Muscle layer of duodenum (tissue), 2 donors: ENCODE measurements at regions not wholly inside any gene's neighbourhood (a gene's known extent, or its start where the extent isn't known, plus 50 kb on each side); places are given as distances from the start of the nearest gene placed in this dataset.

ENCODE experiments used
- H3K27ac ChIP-seq: one replicate; pipeline ENCODE4 v1.7.0; 2013; ENCODE audit warnings: mild to moderate bottlenecking, low read length
- H3K27me3 ChIP-seq: one replicate; pipeline ENCODE4 v1.7.0; 2013; ENCODE audit warnings: low read depth, mild to moderate bottlenecking, control low read depth, low read length
- H3K36me3 ChIP-seq, 2 donors: one replicate each; pipeline ENCODE4 v1.7.0; 2013; ENCODE audit warnings: low read length in 2 of 2, control low read depth in 1 of 2, mild to moderate bottlenecking in 1 of 2; ENCODE audit not compliant: insufficient read depth in 2 of 2, control insufficient read depth in 1 of 2
- H3K4me1 ChIP-seq, 2 donors: one replicate each; pipeline ENCODE4 v1.7.0; 2013; ENCODE audit warnings: low read length in 2 of 2, mild to moderate bottlenecking in 2 of 2, control low read depth in 1 of 2, moderate library complexity in 1 of 2; ENCODE audit not compliant: insufficient read depth in 2 of 2, control insufficient read depth in 1 of 2
- H3K4me3 ChIP-seq, 2 donors: one replicate each; pipeline ENCODE4 v1.7.0; 2013; ENCODE audit warnings: low read length in 2 of 2, low read depth in 1 of 2, mild to moderate bottlenecking in 1 of 2
- H3K9me3 ChIP-seq, 2 donors: one replicate each; pipeline ENCODE4 v1.7.0; 2013; ENCODE audit warnings: low read length in 2 of 2, control low read depth in 1 of 2, mild to moderate bottlenecking in 1 of 2; ENCODE audit not compliant: control insufficient read depth in 1 of 2
- donor health status: healthy.

DNA sequence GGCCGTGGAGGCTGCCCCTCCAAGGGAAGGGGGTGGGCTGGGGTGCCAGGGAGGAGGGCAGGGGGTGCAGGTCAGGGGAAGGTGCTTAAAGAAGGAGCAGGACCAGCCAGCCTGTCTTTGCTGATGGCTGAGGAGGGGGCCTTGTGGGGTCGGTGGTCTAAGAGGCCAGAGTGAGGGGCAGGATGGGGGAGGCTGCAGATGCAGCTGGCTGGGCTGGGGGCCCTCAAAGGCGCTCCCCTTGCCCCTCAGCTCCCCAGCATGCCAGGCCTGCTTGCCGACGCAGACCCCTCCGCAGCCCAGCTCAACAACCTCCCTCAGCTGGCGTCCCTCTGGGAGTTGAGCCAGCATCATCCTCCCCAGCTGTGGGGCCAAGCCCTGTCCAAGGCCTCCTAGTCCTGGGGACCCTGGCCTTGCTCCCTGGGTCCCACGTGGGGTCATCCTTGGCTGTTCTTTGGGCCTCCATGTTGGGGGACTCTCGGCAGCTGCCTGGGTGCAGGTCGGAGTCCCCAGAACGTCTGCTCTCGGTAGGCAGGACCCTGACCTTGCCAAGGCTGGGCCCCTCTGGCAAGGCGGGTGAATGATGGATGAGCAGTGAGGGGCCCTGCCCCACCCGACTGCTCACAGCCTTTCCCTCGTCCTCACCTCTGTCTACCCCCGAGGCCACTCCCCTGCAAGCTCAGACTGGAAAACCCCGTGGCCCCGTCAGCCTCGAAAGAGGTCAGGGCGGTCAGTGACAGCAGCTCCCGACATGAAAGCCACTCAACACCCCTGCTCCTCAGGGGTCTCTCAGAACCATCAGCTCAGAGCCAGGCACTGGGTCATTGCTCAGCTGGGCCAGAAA, 119.4 kb downstream of the FAM53A start:
- Histone ChIP-seq H3K27me3 (no peaks in the 10 kb centered on the region), H3K27ac (no peak overlapping the region), H3K36me3 (no peaks in the 10 kb centered on the region), H3K9me3 (no peaks in the 10 kb centered on the region), H3K4me1 (no peaks in the 10 kb centered on the region), H3K4me3 (no peak overlapping the region)

DNA sequence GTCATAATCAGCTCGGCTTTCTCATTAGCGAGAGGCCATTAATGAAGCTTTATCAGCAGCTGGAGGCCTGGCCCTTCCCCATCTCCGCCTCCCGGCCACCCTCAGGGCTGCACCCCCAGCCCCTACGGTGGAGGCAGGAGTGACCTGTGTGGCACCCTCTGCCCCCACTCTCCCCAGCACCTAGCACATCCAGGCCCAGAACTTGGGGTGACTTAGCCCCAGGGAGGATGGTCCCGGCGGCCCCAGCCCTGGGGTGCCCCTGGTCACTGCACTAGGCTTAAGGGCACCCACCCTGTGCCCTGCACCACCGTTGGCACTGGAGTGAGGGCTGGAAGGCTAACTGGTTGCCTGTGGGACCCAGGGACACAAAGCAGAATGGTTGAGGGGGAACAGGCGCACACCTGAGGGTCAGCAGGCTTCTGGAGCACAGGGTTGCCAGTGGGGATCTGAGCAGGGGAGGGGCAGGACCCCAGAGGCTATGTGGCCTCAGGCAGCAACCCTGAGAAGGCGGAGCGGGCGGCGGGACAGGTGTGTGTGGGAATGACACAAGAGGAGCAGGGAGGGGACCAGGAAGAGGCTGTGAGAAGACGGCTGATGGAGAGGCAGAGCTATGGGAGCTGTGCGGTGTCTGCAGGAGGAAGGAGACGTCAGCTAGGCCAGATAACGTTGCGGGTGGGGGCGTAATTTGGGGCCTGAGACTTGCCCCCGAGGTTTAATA, 120.2 kb downstream of the FAM53A start:
- no peak overlapping the region for H3K27ac ChIP-seq
- H3K36me3 ChIP-seq: no peaks in the 10 kb centered on the region
- no peaks in the 10 kb centered on the region for H3K9me3 ChIP-seq
- no peaks in the 10 kb centered on the region for H3K27me3 ChIP-seq
- H3K4me1 ChIP-seq: no peaks in the 10 kb centered on the region
- H3K4me3 ChIP-seq: no peak overlapping the region

DNA sequence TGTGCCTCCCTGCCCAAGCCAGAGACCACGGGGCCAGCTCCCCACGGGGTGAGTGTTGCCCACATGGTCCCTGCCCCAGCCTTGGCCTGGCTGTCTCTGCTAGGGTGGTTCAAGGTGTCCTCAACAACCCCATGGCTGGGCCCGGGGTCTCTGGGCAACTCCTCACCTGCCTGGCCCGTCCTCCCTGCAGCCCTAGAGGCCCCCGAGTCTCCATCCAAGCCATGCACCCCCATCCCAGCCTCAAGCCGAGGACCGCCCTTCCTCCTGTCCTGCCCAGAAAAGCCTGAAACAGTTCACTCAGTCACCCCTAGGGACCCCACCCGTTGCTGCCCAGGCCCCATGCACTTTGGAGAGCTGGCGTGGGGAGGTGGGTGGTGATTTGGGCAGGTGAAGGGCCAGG, 120.9 kb downstream of the FAM53A start:
- no peak overlapping the region for H3K4me3 ChIP-seq

DNA sequence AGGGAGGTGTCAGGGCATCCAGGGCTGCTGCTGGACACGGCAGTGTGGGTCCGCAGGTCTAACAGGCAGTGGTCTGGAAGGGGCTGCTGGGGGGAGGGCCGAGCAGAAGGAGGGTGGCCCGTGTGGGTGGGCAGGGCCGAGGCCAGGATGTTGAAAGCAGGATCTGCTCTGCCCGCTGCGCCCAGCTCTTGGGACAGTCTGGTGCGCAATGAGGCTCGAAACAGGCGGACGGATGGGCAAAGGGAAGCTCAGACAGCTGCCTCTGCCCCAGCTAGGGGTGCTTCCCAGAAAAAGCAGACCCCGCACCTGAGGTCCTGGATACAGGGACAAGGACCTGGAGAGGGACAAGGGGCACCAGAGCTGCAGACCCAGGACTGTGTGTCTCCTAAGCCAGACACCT, 121.3 kb downstream of the FAM53A start:
- no peaks in the 10 kb centered on the region for H3K4me1 ChIP-seq
- no peaks in the 10 kb centered on the region for H3K27me3 ChIP-seq
- no peak overlapping the region for H3K27ac ChIP-seq
- no peaks in the 10 kb centered on the region for H3K9me3 ChIP-seq
- H3K36me3 ChIP-seq: no peaks in the 10 kb centered on the region
- no peak overlapping the region for H3K4me3 ChIP-seq

More for the DNA sequence above, 120.9 kb downstream of the FAM53A start:
- no peak overlapping the region for H3K27ac ChIP-seq
- H3K27me3 ChIP-seq: no peaks in the 10 kb centered on the region
- no peaks in the 10 kb centered on the region for H3K9me3 ChIP-seq
- no peaks in the 10 kb centered on the region for H3K4me1 ChIP-seq
- H3K36me3 ChIP-seq: no peaks in the 10 kb centered on the region

DNA sequence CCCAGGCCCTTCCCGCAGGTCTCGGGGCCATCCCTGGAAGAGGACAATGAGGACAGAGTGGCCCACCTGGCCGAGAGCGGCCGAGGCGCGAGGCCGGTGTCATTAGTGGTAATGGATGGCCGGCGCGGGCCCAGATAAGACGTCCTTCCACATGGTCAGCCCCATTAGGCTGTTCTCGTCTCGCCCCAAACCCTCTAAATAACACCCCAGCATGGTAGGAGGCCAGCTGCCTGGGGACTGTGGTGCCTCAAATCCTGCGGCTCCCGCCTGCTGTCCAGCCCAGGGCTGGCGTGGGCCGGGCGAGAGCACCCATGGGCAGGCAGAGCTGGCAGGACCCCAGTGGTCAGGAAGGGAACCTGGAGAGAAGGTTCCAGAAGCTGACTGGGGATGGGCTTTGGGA, 121.7 kb downstream of the FAM53A start:
- Histone ChIP-seq H3K4me3 (no peak overlapping the region), H3K9me3 (no peaks in the 10 kb centered on the region), H3K4me1 (no peaks in the 10 kb centered on the region), H3K27me3 (no peaks in the 10 kb centered on the region), H3K27ac (no peak overlapping the region), H3K36me3 (no peaks in the 10 kb centered on the region)

DNA sequence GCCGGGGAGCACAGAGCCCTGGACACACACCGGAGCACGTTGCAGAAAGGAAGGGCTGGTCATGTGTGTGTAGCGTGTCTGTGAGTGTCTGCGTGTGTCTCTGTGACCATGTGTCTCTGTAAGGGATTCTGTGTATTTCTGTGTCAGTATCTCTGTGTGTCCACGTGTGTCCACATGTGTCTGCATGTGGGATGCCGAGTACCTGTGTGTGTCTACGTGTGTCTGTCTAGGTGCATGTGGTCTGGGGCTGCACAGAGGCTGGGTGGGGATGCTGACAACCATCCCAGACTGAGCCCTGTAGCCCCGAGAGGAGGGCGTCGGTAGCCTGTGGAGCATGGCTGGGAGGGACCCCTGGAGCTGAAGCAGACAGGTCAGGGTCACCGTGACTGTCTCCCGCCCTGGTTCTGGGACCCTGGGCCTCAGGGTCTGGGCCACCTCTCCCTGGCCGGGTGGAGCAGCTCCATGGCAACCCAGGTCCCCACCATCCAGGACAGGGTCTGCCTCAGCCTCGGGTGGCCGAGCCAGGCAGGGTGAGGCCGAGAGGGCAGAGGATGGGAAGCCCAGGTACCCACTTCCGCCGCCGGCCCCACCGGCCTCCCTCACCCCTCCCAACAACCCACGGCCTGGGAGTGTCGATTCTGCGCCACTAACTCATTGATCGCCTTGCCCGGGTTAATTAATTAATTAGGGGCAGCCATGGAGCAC, 122.7 kb downstream of the FAM53A start:
- Histone ChIP-seq H3K9me3 (no peaks in the 10 kb centered on the region), H3K36me3 (no peaks in the 10 kb centered on the region), H3K27ac (no peak overlapping the region), H3K4me1 (no peaks in the 10 kb centered on the region), H3K27me3 (no peaks in the 10 kb centered on the region), H3K4me3 (no peak overlapping the region)

DNA sequence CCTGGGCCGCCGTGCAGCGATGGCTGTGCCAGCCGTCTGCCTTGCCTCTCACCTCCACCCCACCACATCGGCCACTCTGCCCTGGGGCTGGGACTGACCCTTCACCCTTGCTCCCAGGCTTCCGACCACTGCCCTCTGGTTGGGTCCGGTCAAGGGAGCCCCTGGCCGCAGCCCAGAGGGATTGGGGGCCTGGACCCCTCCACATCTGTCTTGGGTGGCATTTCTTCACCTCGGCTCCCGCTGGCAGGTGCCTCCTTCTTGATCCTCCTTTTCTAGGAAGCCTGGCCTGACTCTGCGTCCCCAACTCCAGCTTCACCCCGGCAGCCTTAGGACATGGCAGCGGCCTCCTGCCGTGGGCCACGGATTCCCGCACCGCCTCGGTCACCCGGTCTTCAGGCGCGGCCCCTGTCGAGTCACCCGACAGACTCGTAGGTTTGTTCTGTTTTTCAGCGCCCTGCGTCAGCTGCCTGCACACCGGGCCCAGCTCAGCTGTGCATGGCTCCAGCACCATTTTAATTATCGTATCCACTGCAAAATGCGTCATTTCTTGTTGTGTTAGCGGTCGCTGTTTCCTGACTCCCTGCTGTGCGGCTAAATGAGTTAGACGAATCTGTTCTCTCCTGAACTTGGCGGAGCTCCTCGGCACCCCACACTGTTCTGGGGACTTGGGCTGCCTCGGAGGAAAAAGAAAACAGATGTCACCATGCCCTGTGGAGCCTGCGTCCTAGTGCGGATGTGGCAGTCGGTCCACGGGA, 124.0 kb downstream of the FAM53A start:
- Histone ChIP-seq H3K36me3 (no peaks in the 10 kb centered on the region), H3K27me3 (no peaks in the 10 kb centered on the region), H3K4me1 (no peaks in the 10 kb centered on the region), H3K9me3 (no peaks in the 10 kb centered on the region), H3K27ac (no peak overlapping the region), H3K4me3 (no peak overlapping the region)

DNA sequence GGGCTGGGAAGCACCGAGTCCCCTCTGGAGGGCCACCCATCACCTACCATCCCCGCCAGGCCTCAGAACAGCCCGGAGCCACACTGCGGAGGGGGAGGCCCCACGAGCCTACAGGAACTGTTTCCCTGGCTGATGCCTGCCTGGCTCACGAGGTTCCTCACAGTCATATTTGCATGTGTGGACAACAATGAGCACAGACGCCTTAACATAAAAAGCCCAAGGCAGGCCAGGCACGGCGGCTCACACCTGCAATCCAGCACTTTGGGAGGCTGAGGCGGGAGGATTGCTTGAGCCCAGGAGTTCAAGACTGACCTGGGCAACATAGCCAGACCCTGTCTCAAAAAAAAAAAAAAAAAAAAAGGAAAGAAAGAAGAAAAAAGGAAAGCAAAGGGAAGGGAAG, 125.9 kb downstream of the FAM53A start:
- Histone ChIP-seq H3K4me3 (no peak overlapping the region), H3K27ac (no peak overlapping the region), H3K9me3 (no peaks in the 10 kb centered on the region), H3K27me3 (no peaks in the 10 kb centered on the region), H3K4me1 (no peaks in the 10 kb centered on the region), H3K36me3 (no peaks in the 10 kb centered on the region)

DNA sequence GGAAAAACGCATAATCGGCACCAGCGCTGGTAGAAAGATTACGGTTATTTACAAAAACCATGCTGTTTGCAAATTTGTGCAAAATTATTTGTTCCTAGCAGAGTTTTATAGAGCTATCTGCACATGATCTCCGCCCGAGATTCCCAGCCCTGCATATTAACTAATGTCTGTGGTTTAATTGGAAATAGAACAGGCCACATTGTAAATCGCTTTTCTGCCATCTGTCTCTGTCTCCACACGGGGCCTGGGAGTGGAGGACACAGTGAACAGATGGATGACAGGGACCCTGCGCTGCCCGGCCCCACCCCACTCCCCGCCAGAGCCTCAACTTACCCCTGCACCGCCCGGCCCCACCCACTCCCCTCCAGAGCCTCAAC, 126.9 kb downstream of the FAM53A start:
- H3K27me3 ChIP-seq: no peaks in the 10 kb centered on the region
- no peak overlapping the region for H3K4me3 ChIP-seq
- H3K36me3 ChIP-seq: no peaks in the 10 kb centered on the region
- H3K9me3 ChIP-seq: no peaks in the 10 kb centered on the region
- no peak overlapping the region for H3K27ac ChIP-seq
- no peaks in the 10 kb centered on the region for H3K4me1 ChIP-seq

DNA sequence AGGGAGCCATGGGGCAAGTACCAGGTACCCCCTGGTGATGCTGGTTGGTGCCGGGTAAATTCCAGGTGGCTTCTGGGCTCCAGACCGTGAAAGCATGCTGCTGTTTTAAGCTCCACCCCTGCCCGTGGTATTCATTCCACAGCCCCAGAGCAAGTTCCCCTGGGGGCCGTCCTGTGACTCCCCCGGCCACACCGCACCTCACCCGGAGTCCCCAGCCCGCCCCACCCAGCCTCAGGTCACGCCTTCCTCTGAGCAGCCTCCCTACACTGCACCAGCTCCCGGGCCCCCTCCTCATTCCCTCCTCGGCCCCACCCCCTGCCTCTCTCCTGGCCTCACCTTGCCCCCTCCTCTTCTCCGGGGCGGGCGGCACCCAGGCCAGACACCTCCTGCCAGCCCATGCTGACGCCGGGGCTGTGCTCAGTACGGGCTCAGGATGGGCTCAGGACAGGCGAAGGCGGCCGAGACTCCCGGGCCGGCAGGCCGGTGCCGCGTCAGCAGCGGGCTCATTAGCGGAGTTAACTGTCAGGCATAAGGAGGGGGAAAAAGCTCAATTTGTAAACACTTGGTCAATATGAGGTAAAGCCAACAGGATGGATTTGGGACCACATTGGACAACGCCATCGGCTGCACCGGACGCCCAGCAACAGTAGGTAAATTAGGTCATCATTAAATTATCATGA, 127.4 kb downstream of the FAM53A start:
- no peaks in the 10 kb centered on the region for H3K27me3 ChIP-seq

More for the DNA sequence above, 127.4 kb downstream of the FAM53A start:
- H3K27ac ChIP-seq: no peak overlapping the region
- no peaks in the 10 kb centered on the region for H3K36me3 ChIP-seq
- no peak overlapping the region for H3K4me3 ChIP-seq
- no peaks in the 10 kb centered on the region for H3K4me1 ChIP-seq
- no peaks in the 10 kb centered on the region for H3K9me3 ChIP-seq
